ENCODE measurements at regions not wholly inside any gene's neighbourhood (a gene's known extent, or its start where the extent isn't known, plus 50 kb on each side); places are given as distances from the start of the nearest gene placed in this dataset.
"Not testable (repeated sequence)": the region's sequence is repeated elsewhere in the genome, so short reads cannot be mapped to it uniquely, and the experiment has no call there.

GRCh38 chr6:137969874-137970273, 102.8 kb downstream of the TNFAIP3 start:
- no peak for DNase-seq

- peak in 2 of 4 experiments; percentile 40 for DNase-seq
These were observed 103.3 kb downstream of the TNFAIP3 start for GRCh38 chr6:137970368-137970767.

GRCh38 chr6:137973201-137973600, 106.1 kb downstream of the TNFAIP3 start:
- DNase-seq = no peak

- peak in 3 of 4 experiments; percentile 17 to 52 (median 42) for DNase-seq
These were observed 108.3 kb downstream of the TNFAIP3 start for GRCh38 chr6:137975188-137975940.

- DNase-seq = no peak
These were observed 109.4 kb downstream of the TNFAIP3 start for GRCh38 chr6:137976430-137976829.

- DNase-seq = no peak
These were observed 110.1 kb downstream of the TNFAIP3 start for GRCh38 chr6:137977206-137977605.

GRCh38 chr6:137977814-137978213, 110.8 kb downstream of the TNFAIP3 start:
- DNase-seq = no peak

GRCh38 chr6:137978252-137978896, 111.3 kb downstream of the TNFAIP3 start:
- no peak for DNase-seq

GRCh38 chr6:137979263-137979662, 112.2 kb downstream of the TNFAIP3 start:
- DNase-seq = not testable (repeated sequence)

- DNase-seq = no peak
These were observed 113.7 kb downstream of the TNFAIP3 start for GRCh38 chr6:137980777-137981176.

- DNase-seq = no peak
These were observed 114.7 kb downstream of the TNFAIP3 start for GRCh38 chr6:137981758-137982157.

- DNase-seq = no peak
These were observed 115.5 kb downstream of the TNFAIP3 start for GRCh38 chr6:137982418-137983189.

- no peak for DNase-seq
These were observed 116.2 kb downstream of the TNFAIP3 start for GRCh38 chr6:137983269-137983668.

- DNase-seq = no peak
These were observed 117.6 kb downstream of the PERP start for GRCh38 chr6:137989664-137990063.

GRCh38 chr6:137995371-137995770, 111.8 kb downstream of the PERP start:
- no peak for DNase-seq

GRCh38 chr6:137998461-137999019, 108.7 kb downstream of the PERP start:
- no peak for DNase-seq

- no peak for DNase-seq
These were observed 107.4 kb downstream of the PERP start for GRCh38 chr6:137999815-138000214.

GRCh38 chr6:138000941-138001340, 106.3 kb downstream of the PERP start:
- peak in 2 of 4 experiments; percentile 31 to 46 for DNase-seq

- peak; percentile 63 to 75 (median 73) for DNase-seq
These were observed 105.4 kb downstream of the PERP start for GRCh38 chr6:138001750-138002349.

- peak; percentile 30 to 64 (median 50) for DNase-seq
These were observed 102.6 kb downstream of the PERP start for GRCh38 chr6:138004430-138005287.

- no peak for DNase-seq
These were observed 101.4 kb downstream of the PERP start for GRCh38 chr6:138005846-138006245.
